ENCODE measurements at regions not wholly inside any gene's neighbourhood (a gene's known extent, or its start where the extent isn't known, plus 50 kb on each side); places are given as distances from the start of the nearest gene placed in this dataset.

DNA sequence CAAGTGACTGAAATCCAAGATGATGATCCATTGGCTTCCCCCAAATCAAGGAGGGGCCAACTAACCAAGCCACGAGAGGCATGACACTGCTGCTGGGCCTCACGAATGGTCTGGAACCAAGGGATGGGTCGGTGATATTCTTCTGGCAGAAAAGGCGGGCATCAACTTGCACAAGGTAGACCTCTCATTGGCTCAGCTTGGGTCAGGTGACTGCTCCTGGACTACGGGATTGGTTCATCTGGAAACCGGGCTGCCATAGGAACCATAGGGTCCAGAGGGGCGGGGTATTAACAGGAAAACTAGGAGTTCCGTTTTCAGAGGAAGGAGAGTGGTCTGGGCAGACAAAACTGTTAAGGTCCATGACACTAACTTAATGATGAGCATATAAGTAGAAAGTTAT lies 100.9 kb downstream of the TFAP2C start:
- no peaks in the 10 kb centered on the region for H4K20me1 ChIP-seq (ENCODE audit: insufficient read depth, low read length)
- ChIA-PET POLR2A (interaction anchor here (0.7 kb wide), 1 partner anchor 315 kb away, joined by 3 read pairs; no protein-coding TSS in a partner anchor), CTCF (ENCODE audit: unreplicated experiment) (no interaction called here)
- H3K4me2 ChIP-seq (ENCODE audit: low read length): no peak overlapping the region
- H3K9me3 ChIP-seq (ENCODE audit: low read length): no peaks in the 10 kb centered on the region
- no peaks in the 10 kb centered on the region for H3K4me1 ChIP-seq (ENCODE audit: insufficient read depth, low read length, poor library complexity, severe bottlenecking)
- H3K79me2 ChIP-seq (ENCODE audit: insufficient read depth, low read depth, low read length): no peaks in the 10 kb centered on the region
- no peak for TF ChIP-seq EZH2phosphoT487 (IDR thresholded peaks at IDR 0.05; ENCODE audit: borderline replicate concordance, low read depth, low read length)
- TF ChIP-seq, protein P1, sequence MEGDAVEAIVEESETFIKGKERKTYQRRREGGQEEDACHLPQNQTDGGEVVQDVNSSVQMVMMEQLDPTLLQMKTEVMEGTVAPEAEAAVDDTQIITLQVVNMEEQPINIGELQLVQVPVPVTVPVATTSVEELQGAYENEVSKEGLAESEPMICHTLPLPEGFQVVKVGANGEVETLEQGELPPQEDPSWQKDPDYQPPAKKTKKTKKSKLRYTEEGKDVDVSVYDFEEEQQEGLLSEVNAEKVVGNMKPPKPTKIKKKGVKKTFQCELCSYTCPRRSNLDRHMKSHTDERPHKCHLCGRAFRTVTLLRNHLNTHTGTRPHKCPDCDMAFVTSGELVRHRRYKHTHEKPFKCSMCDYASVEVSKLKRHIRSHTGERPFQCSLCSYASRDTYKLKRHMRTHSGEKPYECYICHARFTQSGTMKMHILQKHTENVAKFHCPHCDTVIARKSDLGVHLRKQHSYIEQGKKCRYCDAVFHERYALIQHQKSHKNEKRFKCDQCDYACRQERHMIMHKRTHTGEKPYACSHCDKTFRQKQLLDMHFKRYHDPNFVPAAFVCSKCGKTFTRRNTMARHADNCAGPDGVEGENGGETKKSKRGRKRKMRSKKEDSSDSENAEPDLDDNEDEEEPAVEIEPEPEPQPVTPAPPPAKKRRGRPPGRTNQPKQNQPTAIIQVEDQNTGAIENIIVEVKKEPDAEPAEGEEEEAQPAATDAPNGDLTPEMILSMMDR (conservative IDR thresholded peaks at IDR 0.05; ENCODE audit: low read length): no peak
- DNase-seq (ENCODE audit: low spot score): no peak
- no peak overlapping the region for H3K27ac ChIP-seq (ENCODE audit: low read depth, low read length, poor library complexity, severe bottlenecking)
- intact Hi-C loops (cut with micrococcal nuclease; ENCODE audit: unreplicated experiment): no loop called here
- H3K36me3 ChIP-seq (ENCODE audit: insufficient read depth, low read length): no peaks in the 10 kb centered on the region
- H3K4me3 ChIP-seq (ENCODE audit: low read depth, low read length, poor library complexity, severe bottlenecking): no peak overlapping the region
- H3K9me2 ChIP-seq (ENCODE audit: insufficient read depth, low read length): no peaks in the 10 kb centered on the region
- no TSS peak for BruUV-seq (replicated peaks)
- H2AFZ ChIP-seq (ENCODE audit: low read length): no peak overlapping the region

DNA sequence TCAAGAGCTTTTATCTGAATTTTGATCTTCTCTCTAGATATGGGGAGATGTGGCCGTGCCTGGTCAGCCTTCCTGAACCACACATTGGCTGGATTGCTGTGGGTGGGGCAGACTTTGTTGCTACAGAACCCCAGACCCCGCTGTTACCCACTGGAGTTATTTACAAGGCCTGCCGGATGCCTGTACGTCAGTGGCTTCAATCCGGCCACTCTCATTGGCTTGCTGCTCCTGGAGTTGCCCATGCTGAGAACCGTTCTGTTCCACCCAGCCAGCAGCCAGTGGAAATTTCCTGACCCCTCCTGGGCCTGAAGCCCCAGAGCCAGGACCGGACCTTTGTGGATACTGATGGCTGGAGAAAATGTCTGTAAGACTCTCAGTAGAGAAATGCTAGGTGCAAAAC lies 101.9 kb downstream of the TFAP2C start:
- POLR2A ChIA-PET: no interaction called here
- Histone ChIP-seq H3K27ac (ENCODE audit: low read depth, low read length, poor library complexity, severe bottlenecking) (no peak overlapping the region), H3K4me3 (ENCODE audit: low read depth, low read length, poor library complexity, severe bottlenecking) (no peak overlapping the region), H3K9me3 (ENCODE audit: low read length) (no peaks in the 10 kb centered on the region), H3K4me1 (ENCODE audit: insufficient read depth, low read length, poor library complexity, severe bottlenecking) (no peaks in the 10 kb centered on the region), H3K36me3 (ENCODE audit: insufficient read depth, low read length) (no peaks in the 10 kb centered on the region), H2AFZ (ENCODE audit: low read length) (no peak overlapping the region), H3K9me2 (ENCODE audit: insufficient read depth, low read length) (no peaks in the 10 kb centered on the region), H3K79me2 (ENCODE audit: insufficient read depth, low read depth, low read length) (no peaks in the 10 kb centered on the region), H4K20me1 (ENCODE audit: insufficient read depth, low read length) (no peaks in the 10 kb centered on the region), H3K4me2 (ENCODE audit: low read length) (no peak overlapping the region)
- TF ChIP-seq, protein P1 (conservative IDR thresholded peaks at IDR 0.05; ENCODE audit: low read length): no peak
- TF ChIP-seq EZH2phosphoT487 (IDR thresholded peaks at IDR 0.05; ENCODE audit: borderline replicate concordance, low read depth, low read length): no peak
- no peak for DNase-seq (ENCODE audit: low spot score)
- intact Hi-C loops (cut with micrococcal nuclease; ENCODE audit: unreplicated experiment): no loop called here
- no TSS peak for BruUV-seq (replicated peaks)
- CTCF ChIA-PET (ENCODE audit: unreplicated experiment): no interaction called here

DNA sequence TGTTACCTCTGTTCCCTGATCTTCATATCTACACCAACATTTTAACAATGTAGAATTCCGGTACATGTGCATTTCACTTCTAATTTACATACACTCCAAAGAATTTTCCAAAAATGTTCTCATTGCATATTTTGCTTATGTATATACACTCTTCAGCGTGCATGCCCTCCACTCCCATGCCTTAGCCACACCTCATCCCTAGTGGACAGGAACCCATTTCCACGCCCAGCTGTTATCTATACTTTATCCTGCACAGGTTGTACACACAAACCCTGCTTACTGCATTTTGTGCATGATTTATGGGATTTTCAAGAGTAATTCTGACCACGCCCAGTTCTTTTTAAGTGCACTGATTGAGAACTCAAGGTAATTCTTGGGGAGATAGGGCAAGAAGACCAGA lies 102.4 kb downstream of the TFAP2C start:
- no peak overlapping the region for H3K4me3 ChIP-seq (ENCODE audit: low read depth, low read length, poor library complexity, severe bottlenecking)
- H4K20me1 ChIP-seq (ENCODE audit: insufficient read depth, low read length): no peaks in the 10 kb centered on the region
- H3K9me2 ChIP-seq (ENCODE audit: insufficient read depth, low read length): no peaks in the 10 kb centered on the region
- no peaks in the 10 kb centered on the region for H3K79me2 ChIP-seq (ENCODE audit: insufficient read depth, low read depth, low read length)
- H3K27ac ChIP-seq (ENCODE audit: low read depth, low read length, poor library complexity, severe bottlenecking): no peak overlapping the region
- H3K4me2 ChIP-seq (ENCODE audit: low read length): no peak overlapping the region
- H3K9me3 ChIP-seq (ENCODE audit: low read length): no peaks in the 10 kb centered on the region
- intact Hi-C loops (cut with micrococcal nuclease; ENCODE audit: unreplicated experiment): no loop called here
- no peak for DNase-seq (ENCODE audit: low spot score)
- H2AFZ ChIP-seq (ENCODE audit: low read length): no peak overlapping the region
- TF ChIP-seq EZH2phosphoT487 (IDR thresholded peaks at IDR 0.05; ENCODE audit: borderline replicate concordance, low read depth, low read length): no peak
- TF ChIP-seq, protein P1 (conservative IDR thresholded peaks at IDR 0.05; ENCODE audit: low read length): no peak
- CTCF ChIA-PET (ENCODE audit: unreplicated experiment): no interaction called here
- POLR2A ChIA-PET: no interaction called here
- no peaks in the 10 kb centered on the region for H3K4me1 ChIP-seq (ENCODE audit: insufficient read depth, low read length, poor library complexity, severe bottlenecking)
- BruUV-seq (replicated peaks): no TSS peak
- no peaks in the 10 kb centered on the region for H3K36me3 ChIP-seq (ENCODE audit: insufficient read depth, low read length)

Measured in OCI-LY7 (cell line).